IPS DF 4.7 (cell line): ENCODE measurements at regions not wholly inside any gene's neighbourhood (a gene's known extent, or its start where the extent isn't known, plus 50 kb on each side); places are given as distances from the start of the nearest gene placed in this dataset.
"Not testable (repeated sequence)": the region's sequence is repeated elsewhere in the genome, so short reads cannot be mapped to it uniquely, and the experiment has no call there.

ENCODE experiments used
- DNase-seq: peaks from one replicate; pipeline ENCODE4 v3.0.0-alpha.2; 2013; ENCODE audit warnings: low spot score; ENCODE audit errors: extremely low read depth

GRCh38 chr22:34808618-34809017 is 257.3 kb upstream of the ISX start:
- DNase-seq = no peak

GRCh38 chr22:34812631-34813030 is 253.3 kb upstream of the ISX start:
- no peak for DNase-seq

- no peak for DNase-seq
Measured at GRCh38 chr22:34814260-34815025, 251.5 kb upstream of the ISX start.

- DNase-seq = no peak
Measured at GRCh38 chr22:34829485-34829884, 236.5 kb upstream of the ISX start.

- no peak for DNase-seq
Measured at GRCh38 chr22:34834059-34834458, 231.9 kb upstream of the ISX start.

GRCh38 chr22:34834541-34834940 is 231.4 kb upstream of the ISX start:
- DNase-seq = not testable (repeated sequence)

- peak; percentile 83 for DNase-seq
Measured at GRCh38 chr22:34841331-34841771, 224.6 kb upstream of the ISX start.

GRCh38 chr22:34841911-34842310 is 224.0 kb upstream of the ISX start:
- DNase-seq = no peak

GRCh38 chr22:34842630-34843029 is 223.3 kb upstream of the ISX start:
- DNase-seq = no peak

- DNase-seq = not testable (repeated sequence)
Measured at GRCh38 chr22:34843743-34844142, 222.2 kb upstream of the ISX start.

- no peak for DNase-seq
Measured at GRCh38 chr22:34845391-34845790, 220.6 kb upstream of the ISX start.

GRCh38 chr22:34847072-34847471 is 218.9 kb upstream of the ISX start:
- no peak for DNase-seq

- no peak for DNase-seq
Measured at GRCh38 chr22:34849965-34850364, 216.0 kb upstream of the ISX start.

- no peak for DNase-seq
Measured at GRCh38 chr22:34851918-34852662, 213.9 kb upstream of the ISX start.

GRCh38 chr22:34855471-34855870 is 210.5 kb upstream of the ISX start:
- DNase-seq = no peak

- no peak for DNase-seq
Measured at GRCh38 chr22:34858066-34858465, 207.9 kb upstream of the ISX start.

GRCh38 chr22:34861787-34862186 is 204.2 kb upstream of the ISX start:
- no peak for DNase-seq

- DNase-seq = no peak
Measured at GRCh38 chr22:34866081-34866480, 199.9 kb upstream of the ISX start.

- DNase-seq = no peak
Measured at GRCh38 chr22:34866495-34867131, 199.3 kb upstream of the ISX start.

- DNase-seq = no peak
Measured at GRCh38 chr22:34877506-34877905, 188.5 kb upstream of the ISX start.

GRCh38 chr22:34878171-34878570 is 187.8 kb upstream of the ISX start:
- no peak for DNase-seq

- no peak for DNase-seq
Measured at GRCh38 chr22:34879001-34879400, 187.0 kb upstream of the ISX start.
